ENCODE measurements at regions not wholly inside any gene's neighbourhood (a gene's known extent, or its start where the extent isn't known, plus 50 kb on each side); places are given as distances from the start of the nearest gene placed in this dataset.

DNA sequence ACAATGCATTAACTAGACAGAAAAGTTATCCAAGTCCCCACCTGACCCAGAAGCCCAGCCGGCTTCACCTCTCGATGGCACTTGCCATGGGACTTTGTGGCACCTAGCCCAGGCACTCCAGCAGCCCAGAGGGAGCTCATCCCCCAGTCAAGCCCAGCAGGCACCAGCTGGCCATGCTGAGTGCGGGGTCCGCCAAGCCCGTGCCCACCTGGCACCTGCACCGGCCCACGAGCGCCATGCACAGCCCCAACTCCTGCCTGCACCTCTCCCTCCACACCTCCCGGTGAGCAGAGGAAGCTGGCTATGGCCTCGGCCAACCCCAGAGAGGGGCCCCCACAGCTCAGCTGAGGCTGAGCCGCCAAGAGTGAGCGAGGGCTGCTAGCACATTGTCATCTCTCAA, 1759.1 kb downstream of the OLFM4 start:
- no peak for DNase-seq
- no peak for ATAC-seq (ENCODE audit: low read depth)
- H3K4me1 ChIP-seq (ENCODE audit: control insufficient read depth in 2 of 2, insufficient read depth in 2 of 2, low read length in 2 of 2): no peaks in the 10 kb centered on the region
- Mint-ChIP-seq H3K4me1 (no peaks in the 10 kb centered on the region), H3K9me3 (ENCODE audit: insufficient read depth) (no peaks in the 10 kb centered on the region), H3K27ac (no peak overlapping the region), H3K4me3 (no peak overlapping the region), H3K27me3 (no peaks in the 10 kb centered on the region)
- no peaks in the 10 kb centered on the region for H3K79me2 ChIP-seq (ENCODE audit: control insufficient read depth, insufficient read depth, low read length)
- H3K27me3 ChIP-seq (replicated peaks in 1 of 4; ENCODE audit: control extremely low read depth in 1 of 4, control insufficient read depth in 3 of 4, insufficient read depth in 4 of 4, low read length in 3 of 4): no peaks in the 10 kb centered on the region
- no peak overlapping the region for H3K4me3 ChIP-seq (ENCODE audit: control extremely low read depth in 1 of 5, extremely low read depth in 1 of 5, insufficient read depth in 1 of 5, low read depth in 2 of 5, low read length in 4 of 5)
- ChIA-PET POLR2A (no interaction called here), CTCF (no interaction called here)
- TF ChIP-seq EZH2 (IDR thresholded peaks at IDR 0.05; ENCODE audit: borderline replicate concordance, insufficient read depth, low read depth, low read length, poor library complexity, severe bottlenecking): no peak
- TF ChIP-seq, protein P1, sequence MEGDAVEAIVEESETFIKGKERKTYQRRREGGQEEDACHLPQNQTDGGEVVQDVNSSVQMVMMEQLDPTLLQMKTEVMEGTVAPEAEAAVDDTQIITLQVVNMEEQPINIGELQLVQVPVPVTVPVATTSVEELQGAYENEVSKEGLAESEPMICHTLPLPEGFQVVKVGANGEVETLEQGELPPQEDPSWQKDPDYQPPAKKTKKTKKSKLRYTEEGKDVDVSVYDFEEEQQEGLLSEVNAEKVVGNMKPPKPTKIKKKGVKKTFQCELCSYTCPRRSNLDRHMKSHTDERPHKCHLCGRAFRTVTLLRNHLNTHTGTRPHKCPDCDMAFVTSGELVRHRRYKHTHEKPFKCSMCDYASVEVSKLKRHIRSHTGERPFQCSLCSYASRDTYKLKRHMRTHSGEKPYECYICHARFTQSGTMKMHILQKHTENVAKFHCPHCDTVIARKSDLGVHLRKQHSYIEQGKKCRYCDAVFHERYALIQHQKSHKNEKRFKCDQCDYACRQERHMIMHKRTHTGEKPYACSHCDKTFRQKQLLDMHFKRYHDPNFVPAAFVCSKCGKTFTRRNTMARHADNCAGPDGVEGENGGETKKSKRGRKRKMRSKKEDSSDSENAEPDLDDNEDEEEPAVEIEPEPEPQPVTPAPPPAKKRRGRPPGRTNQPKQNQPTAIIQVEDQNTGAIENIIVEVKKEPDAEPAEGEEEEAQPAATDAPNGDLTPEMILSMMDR (IDR thresholded peaks at IDR 0.05): no peak
- H3K27ac ChIP-seq (ENCODE audit: low read length in 2 of 2): no peak overlapping the region
- peaks cover 0 to 12% (median 0%) of the 10 kb centered on the region in 3 donors for H3K9me3 ChIP-seq (ENCODE audit: control extremely low read depth in 1 of 3, control insufficient read depth in 2 of 3, insufficient read depth in 1 of 3, low read length in 2 of 3)
- no peak overlapping the region for H3K4me2 ChIP-seq (replicated peaks; ENCODE audit: low read depth, low read length, poor library complexity, severe bottlenecking)
- intact Hi-C loops (cut with micrococcal nuclease): no loop called here
- H3K9ac ChIP-seq (ENCODE audit: low read length): no peak overlapping the region
- H4K20me1 ChIP-seq (ENCODE audit: control insufficient read depth, insufficient read depth, low read length, poor library complexity, severe bottlenecking): no peaks in the 10 kb centered on the region
- H3K36me3 ChIP-seq (replicated peaks in 1 of 2; ENCODE audit: control extremely low read depth in 1 of 2, control insufficient read depth in 1 of 2, extremely low read depth in 1 of 2, insufficient read depth in 2 of 2, low read length in 1 of 2): no peaks in the 10 kb centered on the region
- H2AFZ ChIP-seq (ENCODE audit: insufficient read depth, low read depth, low read length, poor library complexity, severe bottlenecking): no peak overlapping the region
- WGBS (ENCODE audit: insufficient coverage): 87% methylated on average over 9 of the region's 12 CpGs

DNA sequence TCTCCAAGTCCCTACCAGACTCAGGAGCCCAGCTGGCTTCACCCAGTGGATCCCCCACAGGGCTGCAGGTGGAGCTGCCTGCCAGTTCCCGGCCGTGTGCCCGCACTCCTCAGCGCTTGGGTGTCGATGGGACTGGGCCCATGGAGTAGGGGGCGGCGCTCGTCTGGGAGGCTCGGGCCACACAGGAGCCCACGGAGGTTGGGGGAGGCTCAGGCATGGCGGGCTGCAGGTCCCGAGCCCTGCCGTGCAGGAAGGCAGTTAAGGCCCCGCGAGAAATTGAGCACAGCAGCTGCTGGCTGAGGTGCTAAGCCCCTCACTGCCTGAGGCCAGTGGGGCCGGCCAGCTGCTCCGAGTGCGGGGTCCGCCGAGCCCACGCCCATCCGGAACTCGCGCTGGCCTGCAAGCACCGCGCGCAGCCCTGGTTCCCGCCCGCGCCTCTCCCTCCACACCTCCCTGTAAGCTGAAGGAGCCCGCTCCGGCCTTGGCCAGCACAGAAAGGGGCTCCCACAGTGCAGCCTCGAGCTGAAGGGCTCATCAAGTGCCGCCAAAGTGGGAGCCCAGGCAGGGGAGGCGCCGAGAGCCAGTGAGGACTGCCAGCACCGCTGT, 1771.1 kb downstream of the OLFM4 start:
- TF ChIP-seq EZH2 (IDR thresholded peaks at IDR 0.05; ENCODE audit: borderline replicate concordance, insufficient read depth, low read depth, low read length, poor library complexity, severe bottlenecking): no peak
- TF ChIP-seq, protein P1 (IDR thresholded peaks at IDR 0.05): no peak
- CTCF ChIA-PET: no interaction called here
- H4K20me1 ChIP-seq (ENCODE audit: control insufficient read depth, insufficient read depth, low read length, poor library complexity, severe bottlenecking): no peaks in the 10 kb centered on the region
- 93% methylated on average over 34 of the region's 37 CpGs for WGBS (ENCODE audit: insufficient coverage)
- intact Hi-C loops (cut with micrococcal nuclease): no loop called here
- H3K4me3 ChIP-seq (ENCODE audit: control extremely low read depth in 1 of 5, extremely low read depth in 1 of 5, insufficient read depth in 1 of 5, low read depth in 2 of 5, low read length in 4 of 5): no peak overlapping the region
- no peaks in the 10 kb centered on the region for H3K79me2 ChIP-seq (ENCODE audit: control insufficient read depth, insufficient read depth, low read length)
- Mint-ChIP-seq H3K4me1 (no peaks in the 10 kb centered on the region), H3K4me3 (no peak overlapping the region), H3K27me3 (no peaks in the 10 kb centered on the region), H3K9me3 (ENCODE audit: insufficient read depth) (peaks cover 8% of the 10 kb centered on the region), H3K27ac (no peak overlapping the region)
- DNase-seq (no peak), ATAC-seq (ENCODE audit: low read depth) (no peak)
- H3K9ac ChIP-seq (ENCODE audit: low read length): no peak overlapping the region
- no peaks in the 10 kb centered on the region for H3K27me3 ChIP-seq (replicated peaks in 1 of 4; ENCODE audit: control extremely low read depth in 1 of 4, control insufficient read depth in 3 of 4, insufficient read depth in 4 of 4, low read length in 3 of 4)
- H3K27ac ChIP-seq (ENCODE audit: low read length in 2 of 2): no peak overlapping the region
- POLR2A ChIA-PET: no interaction called here
- H3K36me3 ChIP-seq (replicated peaks in 1 of 2; ENCODE audit: control extremely low read depth in 1 of 2, control insufficient read depth in 1 of 2, extremely low read depth in 1 of 2, insufficient read depth in 2 of 2, low read length in 1 of 2): no peaks in the 10 kb centered on the region
- H3K9me3 ChIP-seq (ENCODE audit: control extremely low read depth in 1 of 3, control insufficient read depth in 2 of 3, insufficient read depth in 1 of 3, low read length in 2 of 3): peaks cover 0 to 11% (median 4%) of the 10 kb centered on the region in 3 donors
- H3K4me2 ChIP-seq (replicated peaks; ENCODE audit: low read depth, low read length, poor library complexity, severe bottlenecking): no peak overlapping the region
- no peak overlapping the region for H2AFZ ChIP-seq (ENCODE audit: insufficient read depth, low read depth, low read length, poor library complexity, severe bottlenecking)
- no peaks in the 10 kb centered on the region for H3K4me1 ChIP-seq (ENCODE audit: control insufficient read depth in 2 of 2, insufficient read depth in 2 of 2, low read length in 2 of 2)

Measured in B cell (primary cell).